ENCODE measurements at regions not wholly inside any gene's neighbourhood (a gene's known extent, or its start where the extent isn't known, plus 50 kb on each side); places are given as distances from the start of the nearest gene placed in this dataset.

DNA sequence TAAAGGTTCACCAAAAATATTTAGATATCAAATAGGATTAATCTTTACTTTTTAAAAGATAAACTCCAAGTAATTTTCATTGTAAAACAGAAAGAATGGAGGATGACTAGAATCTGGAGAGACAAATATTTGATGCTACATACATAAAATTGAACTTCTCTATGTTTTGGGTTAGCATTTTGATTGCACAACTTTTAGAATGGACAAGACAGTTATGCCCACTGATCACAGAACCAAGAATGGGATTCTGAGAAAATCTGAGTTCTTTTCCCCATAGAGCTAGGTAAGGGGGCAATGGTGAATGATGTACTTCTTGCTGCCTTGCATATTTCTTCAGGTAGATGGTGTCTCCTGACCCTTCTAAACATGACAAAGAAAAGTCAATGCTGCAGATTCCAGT is 191.2 kb upstream of the ZEB2 start:
- no peak for DNase-seq

DNA sequence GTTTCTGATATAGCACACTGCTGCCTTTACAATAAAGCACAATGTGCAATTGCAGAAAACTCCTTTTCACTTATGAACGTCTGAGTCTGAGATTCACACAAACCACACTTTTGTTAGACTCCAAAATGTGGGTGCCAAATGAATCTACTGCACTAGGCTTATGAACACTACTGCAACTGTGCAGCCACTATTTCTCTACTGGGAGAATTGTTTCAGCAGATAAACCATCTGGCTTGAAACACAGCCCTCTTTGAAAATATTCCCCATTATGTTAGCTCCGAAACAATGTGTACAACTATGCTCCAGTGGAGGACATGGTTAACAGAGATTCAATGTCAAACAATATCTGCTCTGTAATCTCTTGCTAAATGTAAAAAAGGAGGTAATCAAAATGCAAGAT is 188.7 kb upstream of the ZEB2 start:
- DNase-seq, result no peak

- DNase-seq, result peak; percentile 53
Measured at GRCh38 chr2:144707736-144708326, 187.9 kb upstream of the ZEB2 start.

GRCh38 chr2:144706647-144707046 is 186.7 kb upstream of the ZEB2 start:
- DNase-seq, result no peak

DNA sequence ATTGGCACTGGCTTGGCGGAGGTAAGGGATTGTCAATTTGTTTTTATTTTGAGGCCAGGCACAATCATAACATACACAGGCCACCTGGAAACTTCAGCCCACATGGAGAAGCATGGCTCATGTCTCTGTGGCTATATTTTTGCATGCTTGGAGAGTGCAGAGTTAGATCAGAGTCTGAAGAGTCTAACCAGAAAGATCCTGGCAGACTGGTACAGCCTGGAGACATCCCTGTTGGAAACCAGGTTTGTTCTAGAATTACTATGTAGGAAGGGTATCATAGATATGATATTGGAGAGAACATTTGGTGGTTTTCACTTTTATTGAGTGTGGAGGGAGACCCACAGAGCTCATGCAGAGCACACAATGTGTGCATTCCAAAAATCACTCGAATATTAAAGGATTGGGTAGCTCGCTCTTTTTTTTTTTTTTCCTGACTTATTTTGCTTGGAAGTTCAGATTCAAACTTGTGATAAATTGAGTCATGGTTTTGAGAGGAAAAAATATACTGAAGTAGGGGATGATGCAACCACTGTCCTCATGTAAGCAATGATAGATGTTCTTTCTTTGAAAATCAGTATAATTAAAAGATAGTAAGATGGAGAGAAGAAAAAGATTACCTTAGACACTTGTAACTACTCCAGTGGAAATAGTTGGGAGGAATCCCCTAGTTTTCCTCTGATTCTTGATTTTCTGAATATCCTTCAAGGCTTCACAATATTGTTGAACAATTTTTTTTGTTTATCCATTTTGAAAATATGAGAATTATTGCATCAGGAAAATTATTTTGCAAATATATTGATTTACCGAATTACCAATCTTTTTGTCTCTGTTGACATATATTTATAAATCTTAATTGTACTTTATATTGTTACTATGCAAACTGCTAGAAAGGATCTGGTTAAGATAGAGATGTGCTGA is 185.7 kb upstream of the ZEB2 start:
- peak; percentile 32 for DNase-seq

GRCh38 chr2:144704709-144705095 is 184.8 kb upstream of the ZEB2 start:
- DNase-seq, result no peak

DNA sequence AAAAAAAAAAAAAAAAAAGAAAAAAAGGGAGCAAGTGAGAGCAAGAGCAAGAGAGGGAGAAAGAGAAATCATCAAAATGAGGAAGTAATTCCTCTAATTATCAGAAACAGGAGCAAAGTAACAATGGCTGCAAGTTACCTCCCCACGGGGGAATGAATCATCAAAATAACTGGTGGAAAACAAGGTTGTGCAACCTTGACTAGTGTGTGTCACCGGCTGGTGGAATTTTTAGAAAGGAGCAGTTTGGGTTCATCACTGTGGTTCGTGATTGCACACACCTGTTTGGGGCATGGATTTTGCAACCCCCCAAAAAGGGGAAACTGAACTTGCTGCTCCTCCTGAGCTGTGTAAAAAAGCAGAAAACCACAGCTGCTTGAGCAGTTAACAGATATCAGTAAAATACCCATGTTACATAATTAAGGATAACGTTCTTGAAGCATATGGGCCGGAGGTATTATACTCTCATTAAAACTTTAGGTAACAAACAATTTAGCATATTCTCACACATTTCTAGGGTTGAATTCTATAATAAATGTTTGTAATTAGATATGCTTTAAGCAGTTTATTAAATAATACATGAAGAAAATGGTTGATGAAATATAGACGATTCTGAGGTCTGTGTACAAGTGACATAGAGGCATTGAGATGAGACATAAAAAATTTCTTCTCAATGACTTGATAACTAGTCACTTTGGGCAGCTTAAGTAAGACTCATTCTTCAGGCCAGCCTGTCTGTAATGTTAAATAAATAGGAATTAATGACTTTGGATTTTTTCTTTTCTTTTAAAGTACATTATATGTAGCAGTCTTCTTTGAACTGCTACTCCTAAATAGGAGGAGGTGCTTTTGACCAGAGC is 184.2 kb upstream of the ZEB2 start:
- peak; percentile 72 for DNase-seq

GRCh38 chr2:144702051-144702450 is 182.1 kb upstream of the ZEB2 start:
- no peak for DNase-seq

DNA sequence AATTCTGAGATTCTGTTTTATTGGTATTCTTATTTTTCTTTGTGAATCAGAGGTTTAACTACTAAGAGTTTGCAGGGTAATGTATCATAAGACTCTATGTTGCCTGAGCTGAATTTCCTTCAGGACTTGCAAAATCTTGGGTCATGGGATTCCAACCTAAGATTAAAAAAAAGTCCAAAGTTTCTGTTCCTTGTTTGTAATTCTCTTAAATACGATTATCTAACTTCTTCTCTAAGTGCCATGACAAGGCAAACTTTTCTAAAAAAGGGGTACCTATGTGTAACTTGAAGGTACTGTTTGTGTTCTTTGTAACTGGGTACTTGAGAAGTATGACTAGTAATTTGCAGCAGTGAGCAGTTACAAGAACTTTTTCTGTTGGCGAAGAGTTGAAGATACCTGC is 181.3 kb upstream of the ZEB2 start:
- DNase-seq, result no peak

DNA sequence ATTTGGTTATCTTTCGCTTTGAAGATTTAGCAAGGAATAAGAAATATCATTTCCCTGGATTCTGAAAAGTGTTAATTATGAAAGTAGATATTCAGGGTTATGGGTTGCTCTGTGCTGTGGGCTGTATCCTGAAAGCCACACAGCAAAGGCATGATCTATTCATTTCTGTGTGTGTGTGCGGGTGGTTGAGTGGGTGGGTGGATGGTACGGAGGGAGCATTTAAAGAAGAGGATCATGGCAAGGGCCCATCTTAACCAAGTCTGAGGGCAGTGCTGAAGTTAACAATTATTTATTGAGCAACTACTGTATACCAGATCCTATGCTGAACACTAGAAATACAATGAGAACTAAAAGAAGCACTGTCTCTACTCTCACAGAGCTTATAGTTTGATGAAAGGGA is 178.2 kb upstream of the ZEB2 start:
- no peak for DNase-seq

DNA sequence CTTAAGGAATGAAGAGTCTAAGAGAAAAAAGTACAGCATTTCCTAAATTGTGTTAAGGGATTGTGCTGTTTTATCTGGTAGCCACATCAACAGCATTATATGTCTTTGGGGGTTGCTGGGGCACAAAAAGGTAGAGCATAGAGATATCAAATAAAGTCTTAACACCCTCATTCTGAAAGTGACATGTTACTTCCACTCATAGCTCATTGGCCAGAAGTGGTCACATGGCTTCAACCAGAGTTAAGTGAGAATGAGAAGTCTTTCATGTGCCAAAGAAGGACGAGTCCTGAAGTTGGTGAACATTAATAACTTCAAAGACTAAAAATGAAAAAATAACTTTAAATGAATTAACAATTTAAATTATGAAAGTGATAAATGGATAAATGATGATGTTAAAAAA is 175.7 kb upstream of the ZEB2 start:
- DNase-seq, result no peak

DNA sequence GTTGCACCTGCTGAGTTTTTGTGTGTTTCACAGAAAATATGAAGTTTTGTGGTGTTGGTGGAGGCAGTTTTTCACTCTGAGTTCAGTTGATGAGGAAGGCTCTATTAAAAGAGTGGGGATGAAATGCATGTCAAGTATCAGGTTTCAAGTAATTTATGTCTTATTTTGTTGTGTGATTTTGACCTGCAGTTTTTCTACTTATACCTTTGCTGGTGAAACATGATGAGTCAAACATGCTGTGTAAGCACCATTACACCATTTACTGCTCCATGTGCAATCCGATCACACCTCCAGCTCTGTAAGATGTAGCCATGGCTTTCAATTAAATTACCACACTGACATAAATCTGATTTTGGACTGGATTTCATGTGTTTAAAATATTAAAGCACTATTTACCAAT is 174.5 kb upstream of the ZEB2 start:
- no peak for DNase-seq

- no peak for DNase-seq
Measured at GRCh38 chr2:144693179-144693578, 173.3 kb upstream of the ZEB2 start.

- no peak for DNase-seq
Measured at GRCh38 chr2:144692661-144693060, 172.7 kb upstream of the ZEB2 start.

- DNase-seq, result no peak
Measured at GRCh38 chr2:144690771-144691170, 170.9 kb upstream of the ZEB2 start.

DNA sequence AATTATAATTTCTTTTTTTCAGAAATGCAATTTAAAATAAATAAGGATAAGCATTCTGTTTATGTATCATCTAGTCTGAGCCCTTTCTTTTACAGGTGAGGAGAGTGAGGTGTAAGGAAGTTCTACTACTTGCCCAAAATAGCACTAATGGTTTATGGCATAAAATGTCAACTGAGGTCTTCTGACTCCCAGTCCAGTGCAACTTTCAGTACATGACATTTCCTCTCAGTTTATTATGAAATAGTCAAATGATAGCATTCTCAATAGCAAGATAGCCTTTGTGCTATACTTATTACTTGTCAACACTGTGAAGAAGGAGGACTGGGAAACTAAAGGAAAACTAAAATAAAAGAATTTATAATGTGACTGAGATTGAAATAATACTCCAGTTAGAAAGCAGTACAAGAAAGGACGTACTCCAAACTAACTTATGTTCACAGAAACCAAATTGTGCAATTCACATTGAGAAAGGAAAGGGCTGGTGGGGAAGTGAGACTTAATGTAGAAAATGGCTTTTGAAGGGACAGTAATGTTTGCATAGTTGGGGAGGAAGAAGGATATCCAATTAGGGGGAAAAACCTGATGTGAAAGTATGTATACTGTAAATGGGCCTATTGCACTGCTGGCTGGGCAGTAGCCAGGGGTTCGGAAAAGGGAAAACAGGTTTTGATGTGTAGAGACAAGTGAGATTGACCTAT is 166.7 kb upstream of the ZEB2 start:
- DNase-seq, result no peak

DNA sequence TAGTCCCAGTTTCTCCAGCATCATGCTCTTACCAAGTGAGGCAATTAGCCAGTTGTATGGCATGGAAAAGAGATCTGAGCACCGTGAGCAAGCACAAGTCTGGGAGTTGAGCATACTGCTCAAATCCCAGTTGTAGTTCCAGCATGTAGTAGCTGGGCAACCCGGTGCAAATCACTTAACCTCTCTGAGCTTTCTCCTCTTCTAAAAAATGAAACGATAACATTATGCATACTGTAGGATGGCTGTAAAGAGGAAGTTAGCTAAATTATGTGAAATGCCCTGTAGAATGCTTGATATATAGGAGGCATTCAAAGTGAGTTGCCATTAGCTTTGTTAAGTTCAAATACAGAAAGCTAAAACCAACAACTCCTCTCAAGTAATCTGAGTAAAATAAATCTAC is 164.0 kb upstream of the ZEB2 start:
- DNase-seq, result no peak

DNA sequence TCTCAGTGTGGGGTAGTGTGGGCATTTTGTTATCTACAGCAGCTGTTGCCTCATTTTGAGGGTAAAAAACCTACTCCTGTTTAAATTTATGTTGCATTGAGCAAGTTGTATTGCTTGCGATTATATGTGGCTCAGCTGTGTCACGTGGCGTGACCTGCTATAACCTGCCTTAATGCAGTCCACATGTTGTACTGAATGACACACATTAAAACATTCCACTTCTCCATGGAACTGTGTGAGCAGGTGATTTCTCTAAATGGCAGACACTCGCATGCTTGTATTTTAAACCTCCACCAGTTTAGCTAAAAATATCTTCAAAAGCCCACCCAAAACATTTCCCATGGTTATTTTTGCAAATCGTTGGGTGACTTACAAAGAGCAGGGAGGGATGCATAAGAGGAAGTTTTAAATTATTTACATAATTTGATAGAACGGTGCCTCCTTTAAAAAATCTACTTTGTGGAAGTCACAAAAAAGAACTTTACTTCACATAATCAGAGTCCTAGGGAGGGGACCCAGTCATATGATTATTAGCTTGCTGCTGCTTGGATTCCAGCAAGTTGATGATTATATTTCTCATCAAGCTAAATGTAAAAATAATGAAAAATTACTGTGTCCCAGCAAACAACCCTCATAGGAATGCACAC is 163.3 kb upstream of the ZEB2 start:
- no peak for DNase-seq

DNA sequence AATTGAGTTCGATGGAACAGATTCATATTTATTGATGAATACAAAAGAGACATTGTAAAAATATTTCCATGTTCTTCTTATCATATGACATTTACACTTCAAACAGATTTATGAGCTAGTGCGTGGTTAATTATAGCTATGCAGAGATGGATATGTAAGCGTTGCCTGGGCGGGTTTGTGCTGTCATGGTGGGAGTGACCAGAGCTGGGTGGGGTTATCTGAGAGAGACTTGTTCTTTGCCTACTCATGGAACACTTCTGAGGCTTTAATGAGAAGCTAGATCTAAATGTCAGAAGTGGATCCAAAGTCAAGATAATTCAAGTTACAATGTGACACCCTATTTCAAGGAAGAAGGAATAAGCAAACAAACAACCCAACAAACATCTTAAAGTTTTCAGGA is 162.3 kb upstream of the ZEB2 start:
- no peak for DNase-seq

DNA sequence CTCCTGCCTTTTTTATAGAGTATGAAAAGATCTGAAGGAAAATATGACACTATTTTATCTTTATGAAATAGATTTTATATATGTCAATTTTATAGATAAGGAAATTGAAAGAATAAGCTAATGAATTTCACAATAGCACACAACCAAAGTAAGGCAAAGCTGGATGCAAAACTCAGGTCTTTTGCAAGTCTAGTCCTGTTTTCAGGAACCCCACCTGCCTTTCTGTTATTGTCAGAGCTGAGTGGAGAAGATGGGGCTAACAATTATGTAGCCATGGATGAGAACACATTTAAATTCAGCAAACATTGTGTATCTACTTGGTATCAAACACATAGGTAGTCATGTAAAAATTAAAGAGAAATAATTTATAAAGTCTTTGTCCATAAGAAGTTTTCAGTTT is 161.5 kb upstream of the ZEB2 start:
- DNase-seq, result no peak

- DNase-seq, result no peak
Measured at GRCh38 chr2:144679942-144680341, 160.0 kb upstream of the ZEB2 start.

- DNase-seq, result no peak
Measured at GRCh38 chr2:144678736-144679135, 158.8 kb upstream of the ZEB2 start.

DNA sequence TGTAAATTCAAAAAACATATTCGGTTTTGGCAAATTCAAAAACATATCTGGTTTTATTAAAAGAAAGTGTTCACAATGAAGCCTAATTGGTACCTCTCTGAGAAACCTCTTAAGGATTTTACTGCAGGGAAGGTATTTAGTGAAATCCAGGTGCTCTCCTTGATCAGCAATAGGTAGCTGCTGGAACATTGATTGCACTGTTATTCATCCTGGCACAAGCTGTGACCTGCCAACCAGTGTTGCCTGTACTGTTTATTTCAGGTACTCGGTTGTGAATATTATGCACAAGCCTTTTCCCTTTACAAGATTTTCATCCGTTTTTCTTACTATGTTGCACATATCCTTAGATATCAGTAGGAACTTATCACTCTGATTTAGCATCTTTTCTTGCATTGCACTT is 155.8 kb upstream of the ZEB2 start:
- DNase-seq, result no peak

Data from fibroblast of skin of right biceps (primary cell).